ENCODE measurements at regions not wholly inside any gene's neighbourhood (a gene's known extent, or its start where the extent isn't known, plus 50 kb on each side); places are given as distances from the start of the nearest gene placed in this dataset.

- no peak for DNase-seq (ENCODE audit: low read depth, low spot score)
- POLR2A ChIA-PET, result no interaction called here
These were observed 148.1 kb downstream of the FAM76B start for GRCh38 chr11:95641495-95641894.

GRCh38 chr11:95638501-95638900, 151.1 kb downstream of the FAM76B start:
- ChIA-PET CTCF (no interaction called here), POLR2A (no interaction called here)
- ATAC-seq, result no peak
- in situ Hi-C loops (cut with HindIII; ENCODE audit: low pct_unique_long_range_greater_than_20kb, low sequenced_read_pairs), result no loop called here
- TF ChIP-seq, protein P1, sequence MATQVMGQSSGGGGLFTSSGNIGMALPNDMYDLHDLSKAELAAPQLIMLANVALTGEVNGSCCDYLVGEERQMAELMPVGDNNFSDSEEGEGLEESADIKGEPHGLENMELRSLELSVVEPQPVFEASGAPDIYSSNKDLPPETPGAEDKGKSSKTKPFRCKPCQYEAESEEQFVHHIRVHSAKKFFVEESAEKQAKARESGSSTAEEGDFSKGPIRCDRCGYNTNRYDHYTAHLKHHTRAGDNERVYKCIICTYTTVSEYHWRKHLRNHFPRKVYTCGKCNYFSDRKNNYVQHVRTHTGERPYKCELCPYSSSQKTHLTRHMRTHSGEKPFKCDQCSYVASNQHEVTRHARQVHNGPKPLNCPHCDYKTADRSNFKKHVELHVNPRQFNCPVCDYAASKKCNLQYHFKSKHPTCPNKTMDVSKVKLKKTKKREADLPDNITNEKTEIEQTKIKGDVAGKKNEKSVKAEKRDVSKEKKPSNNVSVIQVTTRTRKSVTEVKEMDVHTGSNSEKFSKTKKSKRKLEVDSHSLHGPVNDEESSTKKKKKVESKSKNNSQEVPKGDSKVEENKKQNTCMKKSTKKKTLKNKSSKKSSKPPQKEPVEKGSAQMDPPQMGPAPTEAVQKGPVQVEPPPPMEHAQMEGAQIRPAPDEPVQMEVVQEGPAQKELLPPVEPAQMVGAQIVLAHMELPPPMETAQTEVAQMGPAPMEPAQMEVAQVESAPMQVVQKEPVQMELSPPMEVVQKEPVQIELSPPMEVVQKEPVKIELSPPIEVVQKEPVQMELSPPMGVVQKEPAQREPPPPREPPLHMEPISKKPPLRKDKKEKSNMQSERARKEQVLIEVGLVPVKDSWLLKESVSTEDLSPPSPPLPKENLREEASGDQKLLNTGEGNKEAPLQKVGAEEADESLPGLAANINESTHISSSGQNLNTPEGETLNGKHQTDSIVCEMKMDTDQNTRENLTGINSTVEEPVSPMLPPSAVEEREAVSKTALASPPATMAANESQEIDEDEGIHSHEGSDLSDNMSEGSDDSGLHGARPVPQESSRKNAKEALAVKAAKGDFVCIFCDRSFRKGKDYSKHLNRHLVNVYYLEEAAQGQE (IDR thresholded peaks at IDR 0.05; ENCODE audit: insufficient read depth in 1 of 2, low read depth in 2 of 2, low read length in 1 of 2), result no peak
- TF ChIP-seq CTCF (IDR thresholded peaks at IDR 0.05), result no peak
- no peak for TF ChIP-seq TCF7L2 (IDR thresholded peaks at IDR 0.05; ENCODE audit: low read depth, low read length)
- TF ChIP-seq POLR2AphosphoS5 (IDR thresholded peaks at IDR 0.05; ENCODE audit: low read depth, low read length), result no peak
- TF ChIP-seq SIN3A (IDR thresholded peaks at IDR 0.05; ENCODE audit: borderline replicate concordance, insufficient read depth, low read depth, low read length), result no peak
- no peaks in the 10 kb centered on the region for H3K36me3 ChIP-seq (ENCODE audit: control insufficient read depth, insufficient read depth, low read length)
- H3K27ac ChIP-seq (ENCODE audit: low read length), result no peak overlapping the region
- no TSS peak for BruUV-seq (replicated peaks)
- H3K4me1 ChIP-seq (ENCODE audit: control insufficient read depth, insufficient read depth, low read length), result no peaks in the 10 kb centered on the region
- no peak for DNase-seq (ENCODE audit: low read depth, low spot score)
- no peaks in the 10 kb centered on the region for H3K27me3 ChIP-seq (ENCODE audit: control insufficient read depth, insufficient read depth, low read length)
- no peaks in the 10 kb centered on the region; the same call in 1 of the 2 replicates for H3K9me3 ChIP-seq (ENCODE audit: control insufficient read depth, insufficient read depth, low read depth, low read length)
- no peak overlapping the region for H3K4me3 ChIP-seq (ENCODE audit: low read depth in 2 of 2, low read length in 2 of 2)
- intact Hi-C loops (cut with micrococcal nuclease; ENCODE audit: unreplicated experiment), result no loop called here

More at GRCh38 chr11:95641495-95641894, 148.1 kb downstream of the FAM76B start:
- no TSS peak for BruUV-seq (replicated peaks)
- no peaks in the 10 kb centered on the region; the same call in 1 of the 2 replicates for H3K9me3 ChIP-seq (ENCODE audit: control insufficient read depth, insufficient read depth, low read depth, low read length)
- TF ChIP-seq CTCF (IDR thresholded peaks at IDR 0.05), result no peak
- no peak for TF ChIP-seq TCF7L2 (IDR thresholded peaks at IDR 0.05; ENCODE audit: low read depth, low read length)
- TF ChIP-seq POLR2AphosphoS5 (IDR thresholded peaks at IDR 0.05; ENCODE audit: low read depth, low read length), result no peak
- TF ChIP-seq SIN3A (IDR thresholded peaks at IDR 0.05; ENCODE audit: borderline replicate concordance, insufficient read depth, low read depth, low read length), result no peak
- TF ChIP-seq, protein P1 (IDR thresholded peaks at IDR 0.05; ENCODE audit: insufficient read depth in 1 of 2, low read depth in 2 of 2, low read length in 1 of 2), result no peak
- H3K4me3 ChIP-seq (ENCODE audit: low read depth in 2 of 2, low read length in 2 of 2), result no peak overlapping the region
- H3K36me3 ChIP-seq (ENCODE audit: control insufficient read depth, insufficient read depth, low read length), result no peaks in the 10 kb centered on the region
- no peak for ATAC-seq
- CTCF ChIA-PET, result no interaction called here
- H3K4me1 ChIP-seq (ENCODE audit: control insufficient read depth, insufficient read depth, low read length), result no peaks in the 10 kb centered on the region
- intact Hi-C loops (cut with micrococcal nuclease; ENCODE audit: unreplicated experiment), result no loop called here
- in situ Hi-C loops (cut with HindIII; ENCODE audit: low pct_unique_long_range_greater_than_20kb, low sequenced_read_pairs), result no loop called here
- no peaks in the 10 kb centered on the region for H3K27me3 ChIP-seq (ENCODE audit: control insufficient read depth, insufficient read depth, low read length)
- no peak overlapping the region for H3K27ac ChIP-seq (ENCODE audit: low read length)

Measured in Panc1 (cell line).